ENCODE measurements at regions not wholly inside any gene's neighbourhood (a gene's known extent, or its start where the extent isn't known, plus 50 kb on each side); places are given as distances from the start of the nearest gene placed in this dataset.

DNA sequence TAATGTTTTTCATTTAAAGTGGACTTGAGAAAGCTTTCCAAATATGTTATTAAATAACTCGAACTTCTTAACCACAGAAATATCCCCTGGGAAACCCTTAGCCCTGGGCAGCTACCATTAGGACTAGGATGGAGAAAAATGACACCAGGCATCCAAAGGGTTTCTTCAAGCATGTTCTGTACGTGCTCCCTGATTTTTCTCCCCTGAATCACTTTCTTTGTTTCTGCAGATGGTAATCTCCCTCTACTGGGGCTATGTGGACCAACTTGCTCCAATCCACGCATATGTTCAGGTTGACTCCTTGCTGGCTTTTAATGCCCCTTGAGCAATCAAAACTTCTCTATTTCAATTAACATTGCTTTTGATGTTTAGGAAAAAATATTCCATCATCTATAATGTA, 312.7 kb upstream of the C1orf87 start:
- TF ChIP-seq ZNF274 (IDR thresholded peaks at IDR 0.05; ENCODE audit: low read depth, low read length) = no peak
- no peak for TF ChIP-seq YY1 (IDR thresholded peaks at IDR 0.05; ENCODE audit: insufficient read depth, insufficient read length)
